ENCODE measurements at regions not wholly inside any gene's neighbourhood (a gene's known extent, or its start where the extent isn't known, plus 50 kb on each side); places are given as distances from the start of the nearest gene placed in this dataset.

DNA sequence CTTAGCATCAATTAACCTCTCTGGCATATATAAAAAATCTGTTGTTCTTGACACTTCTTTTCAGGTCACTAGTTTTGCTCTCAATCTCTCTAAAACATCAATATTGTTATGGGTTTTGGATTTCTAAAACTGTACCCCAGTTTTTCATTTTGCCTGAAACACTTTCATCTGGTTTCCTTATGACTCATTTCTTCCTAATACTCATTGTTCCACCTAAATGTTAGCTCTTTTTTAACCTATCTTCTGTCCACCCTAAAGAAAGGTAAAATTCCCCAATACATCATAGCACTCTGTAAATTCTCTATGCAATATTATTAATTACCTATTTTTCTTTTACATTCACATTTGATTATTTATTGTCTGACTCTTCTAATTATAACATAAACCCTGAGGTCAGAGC is 575.5 kb upstream of the NDST4 start:
- TF ChIP-seq EZH2 (IDR thresholded peaks at IDR 0.05; ENCODE audit: low read length, unreplicated experiment) (no peak), EZH2phosphoT487 (IDR thresholded peaks at IDR 0.05; ENCODE audit: borderline replicate concordance, low read length) (no peak)
- TF ChIP-seq, protein P1, sequence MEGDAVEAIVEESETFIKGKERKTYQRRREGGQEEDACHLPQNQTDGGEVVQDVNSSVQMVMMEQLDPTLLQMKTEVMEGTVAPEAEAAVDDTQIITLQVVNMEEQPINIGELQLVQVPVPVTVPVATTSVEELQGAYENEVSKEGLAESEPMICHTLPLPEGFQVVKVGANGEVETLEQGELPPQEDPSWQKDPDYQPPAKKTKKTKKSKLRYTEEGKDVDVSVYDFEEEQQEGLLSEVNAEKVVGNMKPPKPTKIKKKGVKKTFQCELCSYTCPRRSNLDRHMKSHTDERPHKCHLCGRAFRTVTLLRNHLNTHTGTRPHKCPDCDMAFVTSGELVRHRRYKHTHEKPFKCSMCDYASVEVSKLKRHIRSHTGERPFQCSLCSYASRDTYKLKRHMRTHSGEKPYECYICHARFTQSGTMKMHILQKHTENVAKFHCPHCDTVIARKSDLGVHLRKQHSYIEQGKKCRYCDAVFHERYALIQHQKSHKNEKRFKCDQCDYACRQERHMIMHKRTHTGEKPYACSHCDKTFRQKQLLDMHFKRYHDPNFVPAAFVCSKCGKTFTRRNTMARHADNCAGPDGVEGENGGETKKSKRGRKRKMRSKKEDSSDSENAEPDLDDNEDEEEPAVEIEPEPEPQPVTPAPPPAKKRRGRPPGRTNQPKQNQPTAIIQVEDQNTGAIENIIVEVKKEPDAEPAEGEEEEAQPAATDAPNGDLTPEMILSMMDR (conservative IDR thresholded peaks at IDR 0.05; ENCODE audit: low read depth, low read length), result no peak

All from PC-3 (cell line).